Ectodermal cell (in vitro differentiated cells): ENCODE measurements at regions not wholly inside any gene's neighbourhood (a gene's known extent, or its start where the extent isn't known, plus 50 kb on each side); places are given as distances from the start of the nearest gene placed in this dataset.

Experiments used
- H3K27ac ChIP-seq: 2 replicates; pipeline ENCODE4 v1.7.0; 2013; ENCODE audit warnings: mild to moderate bottlenecking, low read depth, low read length; ENCODE audit not compliant: insufficient read depth, poor library complexity, severe bottlenecking
- H3K27me3 ChIP-seq: 2 replicates; pipeline ENCODE4 v1.7.0; 2013; ENCODE audit warnings: mild to moderate bottlenecking, low read length; ENCODE audit not compliant: insufficient read depth, control insufficient read depth, poor library complexity, severe bottlenecking
- H3K36me3 ChIP-seq: one replicate; pipeline ENCODE4 v1.7.0; 2013; ENCODE audit warnings: low read length; ENCODE audit not compliant: control insufficient read depth, insufficient read depth
- H3K4me1 ChIP-seq: one replicate; pipeline ENCODE4 v1.7.0; 2013; ENCODE audit warnings: low read length; ENCODE audit not compliant: control insufficient read depth, insufficient read depth
- H3K4me3 ChIP-seq: 2 replicates; pipeline ENCODE4 v1.7.0; 2013; ENCODE audit warnings: low read depth, low read length, control low read depth; ENCODE audit not compliant: insufficient read depth
- H3K9me3 ChIP-seq: 2 replicates; pipeline ENCODE4 v1.7.0; 2013; ENCODE audit warnings: mild to moderate bottlenecking, low read length, moderate library complexity; ENCODE audit not compliant: control insufficient read depth
- WGBS, 2 experiments: methylation state at CpG; one replicate each; pipeline ENCODE4 v1.1.7; 2013; ENCODE audit warnings: missing lambda C conversion rate in 2 of 2; 5-methylcytosine and 5-hydroxymethylcytosine counted together

GRCh38 chr7:79909176-79909575 is 225.5 kb upstream of the GNAI1 start:
- no peak overlapping the region for H3K27ac ChIP-seq
- no peak overlapping the region for H3K4me3 ChIP-seq
- H3K9me3 ChIP-seq, result no peaks in the 10 kb centered on the region
- 88 to 95% methylated on average over 5 to 6 of the region's 6 CpGs for WGBS, 2 experiments
- H3K27me3 ChIP-seq, result no peaks in the 10 kb centered on the region
- no peaks in the 10 kb centered on the region for H3K4me1 ChIP-seq
- no peaks in the 10 kb centered on the region for H3K36me3 ChIP-seq

- Histone ChIP-seq H3K4me1 (no peaks in the 10 kb centered on the region), H3K4me3 (no peak overlapping the region), H3K9me3 (no peaks in the 10 kb centered on the region), H3K27ac (no peak overlapping the region), H3K27me3 (no peaks in the 10 kb centered on the region), H3K36me3 (no peaks in the 10 kb centered on the region)
Measured at GRCh38 chr7:79897166-79897565, 237.5 kb upstream of the GNAI1 start.

- no peak overlapping the region for H3K27ac ChIP-seq
- H3K36me3 ChIP-seq, result no peaks in the 10 kb centered on the region
- no peak overlapping the region for H3K4me3 ChIP-seq
- no peaks in the 10 kb centered on the region for H3K4me1 ChIP-seq
- H3K27me3 ChIP-seq, result no peaks in the 10 kb centered on the region
- WGBS, 2 experiments, result 94 to 100% methylated on average over 1 of the region's 1 CpG
- H3K9me3 ChIP-seq, result no peaks in the 10 kb centered on the region
Measured at GRCh38 chr7:79893991-79894390, 240.6 kb upstream of the GNAI1 start.

- Histone ChIP-seq H3K27ac (no peak overlapping the region), H3K4me1 (no peaks in the 10 kb centered on the region), H3K4me3 (no peak overlapping the region), H3K27me3 (no peaks in the 10 kb centered on the region), H3K9me3 (no peaks in the 10 kb centered on the region), H3K36me3 (no peaks in the 10 kb centered on the region)
- 91% methylated on average over 1 of the region's 2 CpGs; no CpG with 5 or more reads in 1 of the 2 experiments for WGBS, 2 experiments
Measured at GRCh38 chr7:79882922-79883321, 251.7 kb upstream of the GNAI1 start.

GRCh38 chr7:79880312-79880711 is 254.3 kb upstream of the GNAI1 start:
- no peaks in the 10 kb centered on the region for H3K27me3 ChIP-seq
- no peak overlapping the region for H3K4me3 ChIP-seq
- 30 to 86% methylated on average over 1 to 2 of the region's 2 CpGs for WGBS, 2 experiments
- no peaks in the 10 kb centered on the region for H3K4me1 ChIP-seq
- H3K27ac ChIP-seq, result no peak overlapping the region
- H3K9me3 ChIP-seq, result no peaks in the 10 kb centered on the region
- H3K36me3 ChIP-seq, result no peaks in the 10 kb centered on the region

GRCh38 chr7:79877874-79878465 is 256.7 kb upstream of the GNAI1 start:
- H3K4me3 ChIP-seq, result no peak overlapping the region
- 88 to 97% methylated on average over 1 to 3 of the region's 3 CpGs for WGBS, 2 experiments
- H3K4me1 ChIP-seq, result no peaks in the 10 kb centered on the region
- H3K27ac ChIP-seq, result no peak overlapping the region
- no peaks in the 10 kb centered on the region for H3K9me3 ChIP-seq
- H3K36me3 ChIP-seq, result no peaks in the 10 kb centered on the region
- H3K27me3 ChIP-seq, result no peaks in the 10 kb centered on the region

- no peaks in the 10 kb centered on the region for H3K36me3 ChIP-seq
- 93 to 99% methylated on average over 5 to 6 of the region's 6 CpGs for WGBS, 2 experiments
- no peaks in the 10 kb centered on the region for H3K9me3 ChIP-seq
- H3K4me1 ChIP-seq, result no peaks in the 10 kb centered on the region
- no peaks in the 10 kb centered on the region for H3K27me3 ChIP-seq
- no peak overlapping the region for H3K4me3 ChIP-seq
- no peak overlapping the region for H3K27ac ChIP-seq
Measured at GRCh38 chr7:79876848-79877252, 257.8 kb upstream of the GNAI1 start.

GRCh38 chr7:79874797-79875196 is 259.8 kb upstream of the GNAI1 start:
- WGBS, 2 experiments, result 67 to 81% methylated on average over 1 of the region's 1 CpG
- Histone ChIP-seq H3K4me3 (no peak overlapping the region), H3K27ac (no peak overlapping the region), H3K27me3 (no peaks in the 10 kb centered on the region), H3K4me1 (no peaks in the 10 kb centered on the region), H3K36me3 (no peaks in the 10 kb centered on the region), H3K9me3 (no peaks in the 10 kb centered on the region)

- Histone ChIP-seq H3K9me3 (no peaks in the 10 kb centered on the region), H3K4me3 (no peak overlapping the region), H3K27me3 (no peaks in the 10 kb centered on the region), H3K36me3 (no peaks in the 10 kb centered on the region), H3K27ac (no peak overlapping the region), H3K4me1 (no peaks in the 10 kb centered on the region)
- 60% methylated on average over 1 of the region's 2 CpGs; no CpG with 5 or more reads in 1 of the 2 experiments for WGBS, 2 experiments
Measured at GRCh38 chr7:79872176-79872575, 262.5 kb upstream of the GNAI1 start.

- H3K4me1 ChIP-seq, result no peaks in the 10 kb centered on the region
- H3K36me3 ChIP-seq, result no peaks in the 10 kb centered on the region
- no peaks in the 10 kb centered on the region for H3K27me3 ChIP-seq
- no peak overlapping the region for H3K27ac ChIP-seq
- WGBS, 2 experiments, result 83 to 93% methylated on average over 2 of the region's 3 CpGs
- H3K9me3 ChIP-seq, result no peaks in the 10 kb centered on the region
- H3K4me3 ChIP-seq, result no peak overlapping the region
Measured at GRCh38 chr7:79868010-79868409, 266.6 kb upstream of the GNAI1 start.
